Fibroblast of skin of scalp (primary cell): ENCODE measurements at regions not wholly inside any gene's neighbourhood (a gene's known extent, or its start where the extent isn't known, plus 50 kb on each side); places are given as distances from the start of the nearest gene placed in this dataset.
"Not testable (repeated sequence)": the region's sequence is repeated elsewhere in the genome, so short reads cannot be mapped to it uniquely, and the experiment has no call there.

Experiments used
- DNase-seq: peaks from one replicate; pipeline ENCODE4 v3.0.0-alpha.2; 2013

- no peak for DNase-seq
These were observed 110.4 kb downstream of the RAMP3 start for GRCh38 chr7:45268013-45268412.

GRCh38 chr7:45269192-45269591, 111.6 kb downstream of the RAMP3 start:
- DNase-seq = no peak

GRCh38 chr7:45278763-45279398, 121.3 kb downstream of the RAMP3 start:
- no peak for DNase-seq

GRCh38 chr7:45289611-45290010, 132.0 kb downstream of the RAMP3 start:
- DNase-seq = not testable (repeated sequence)

GRCh38 chr7:45290880-45291279, 133.3 kb downstream of the RAMP3 start:
- no peak for DNase-seq

- DNase-seq = peak; percentile 2
These were observed 134.9 kb downstream of the RAMP3 start for GRCh38 chr7:45292481-45292880.

GRCh38 chr7:45293295-45293942, 135.8 kb downstream of the RAMP3 start:
- DNase-seq = no peak

- no peak for DNase-seq
These were observed 137.0 kb downstream of the RAMP3 start for GRCh38 chr7:45294559-45294958.

- DNase-seq = no peak
These were observed 137.6 kb downstream of the RAMP3 start for GRCh38 chr7:45295222-45295621.

GRCh38 chr7:45296748-45297147, 139.2 kb downstream of the RAMP3 start:
- no peak for DNase-seq

- no peak for DNase-seq
These were observed 149.2 kb downstream of the RAMP3 start for GRCh38 chr7:45306752-45307305.

- no peak for DNase-seq
These were observed 154.0 kb downstream of the RAMP3 start for GRCh38 chr7:45311597-45311996.

GRCh38 chr7:45315512-45315911, 157.9 kb downstream of the RAMP3 start:
- DNase-seq = not testable (repeated sequence)

- DNase-seq = no peak
These were observed 167.2 kb downstream of the RAMP3 start for GRCh38 chr7:45324683-45325237.

GRCh38 chr7:45325378-45325777, 167.8 kb downstream of the RAMP3 start:
- DNase-seq = no peak

GRCh38 chr7:45328403-45328981, 170.9 kb downstream of the RAMP3 start:
- no peak for DNase-seq

GRCh38 chr7:45331563-45331962, 174.0 kb downstream of the RAMP3 start:
- DNase-seq = no peak

GRCh38 chr7:45335024-45335423, 177.4 kb downstream of the RAMP3 start:
- not testable (repeated sequence) for DNase-seq

GRCh38 chr7:45342236-45342635, 184.6 kb downstream of the RAMP3 start:
- DNase-seq = no peak

GRCh38 chr7:45343746-45344145, 186.2 kb downstream of the RAMP3 start:
- DNase-seq = no peak

GRCh38 chr7:45347804-45348203, 190.2 kb downstream of the RAMP3 start:
- DNase-seq = peak; percentile 24

GRCh38 chr7:45349090-45349489, 191.5 kb downstream of the RAMP3 start:
- DNase-seq = no peak

GRCh38 chr7:45350896-45351295, 193.3 kb downstream of the RAMP3 start:
- DNase-seq = no peak

GRCh38 chr7:45358287-45358686, 200.7 kb downstream of the RAMP3 start:
- DNase-seq = no peak
